ENCODE measurements at regions not wholly inside any gene's neighbourhood (a gene's known extent, or its start where the extent isn't known, plus 50 kb on each side); places are given as distances from the start of the nearest gene placed in this dataset.
"Not testable (repeated sequence)": the region's sequence is repeated elsewhere in the genome, so short reads cannot be mapped to it uniquely, and the experiment has no call there.

DNA sequence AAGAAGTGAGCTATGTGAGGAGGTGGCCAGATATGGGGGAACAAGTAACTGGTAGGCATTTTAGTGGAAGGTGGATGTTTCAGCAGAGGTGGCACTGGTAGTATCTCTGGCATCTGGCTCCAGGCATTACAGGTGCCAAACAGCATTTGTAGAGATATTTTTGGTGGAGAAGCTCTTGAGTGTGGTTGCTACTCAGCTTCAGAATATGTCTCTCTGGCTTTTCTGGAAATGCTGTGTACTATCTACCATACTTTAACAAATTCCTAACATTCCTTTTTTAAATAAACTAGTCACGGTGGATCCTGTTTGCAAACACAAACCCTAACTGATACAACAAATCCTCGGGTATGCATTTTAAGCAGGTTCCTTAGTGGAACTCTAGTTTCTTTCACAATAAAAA lies 128.0 kb downstream of the BARX2 start:
- DNase-seq (ENCODE audit: low read depth in 2 of 2) = no peak

DNA sequence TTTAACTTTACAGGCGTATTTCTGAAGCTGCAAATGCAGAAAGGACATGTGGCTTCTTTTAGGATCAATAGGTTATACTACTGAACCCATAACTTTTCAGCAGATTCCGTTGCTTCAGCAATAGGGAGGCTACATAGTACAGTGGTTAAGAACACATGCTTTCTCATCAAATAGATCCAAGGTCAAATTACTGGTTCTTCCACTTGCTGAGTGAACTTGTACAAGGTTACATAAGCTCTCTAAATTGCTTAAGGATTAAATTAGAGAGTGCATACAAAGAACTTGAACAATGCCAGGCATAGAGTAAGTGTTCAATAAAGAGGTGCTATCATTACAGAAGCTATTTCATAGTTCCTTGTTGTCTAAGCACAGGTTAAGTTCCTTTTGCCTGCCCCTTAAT lies 129.6 kb downstream of the BARX2 start:
- no peak for DNase-seq (ENCODE audit: low read depth in 2 of 2)

DNA sequence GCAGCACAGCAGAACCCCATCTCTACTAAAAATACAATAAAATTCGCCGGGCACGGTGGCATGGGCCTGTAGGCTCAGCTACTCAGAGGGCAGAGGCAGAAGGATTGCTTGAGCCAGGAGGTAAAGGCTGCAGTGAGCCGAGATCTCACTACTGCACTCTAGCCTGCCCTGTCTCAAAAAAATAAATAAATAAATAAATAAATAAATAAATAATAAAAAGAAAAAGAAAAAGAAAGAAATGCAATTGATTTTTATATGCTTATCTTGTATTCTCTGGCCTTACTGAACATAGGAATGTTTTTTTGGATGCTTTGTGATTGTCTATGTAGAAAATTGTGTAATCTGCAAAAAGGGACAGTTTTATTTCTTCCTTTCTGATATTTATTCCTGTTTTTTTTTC lies 132.5 kb downstream of the BARX2 start:
- DNase-seq (ENCODE audit: low read depth in 2 of 2) = no peak

DNA sequence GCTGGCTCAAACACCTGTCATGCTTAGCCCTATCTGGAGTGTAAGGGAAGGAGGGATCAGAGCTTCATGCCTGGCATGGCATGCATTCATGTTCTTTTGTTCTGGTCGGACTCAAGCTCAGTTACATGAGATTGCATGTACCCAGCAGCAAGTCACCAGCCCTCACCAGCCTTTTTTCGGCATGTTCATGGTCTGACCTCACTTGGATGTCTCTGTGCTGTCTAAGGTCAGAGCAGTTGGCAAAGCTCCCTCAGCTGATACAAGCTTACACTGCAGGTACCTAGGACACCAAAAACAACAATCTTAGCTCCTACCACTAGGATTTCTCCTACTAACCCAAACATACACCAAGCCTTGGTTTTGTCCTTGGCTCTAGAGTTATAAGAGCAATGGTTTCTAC lies 152.6 kb downstream of the BARX2 start:
- no peak for DNase-seq (ENCODE audit: low read depth in 2 of 2)

DNA sequence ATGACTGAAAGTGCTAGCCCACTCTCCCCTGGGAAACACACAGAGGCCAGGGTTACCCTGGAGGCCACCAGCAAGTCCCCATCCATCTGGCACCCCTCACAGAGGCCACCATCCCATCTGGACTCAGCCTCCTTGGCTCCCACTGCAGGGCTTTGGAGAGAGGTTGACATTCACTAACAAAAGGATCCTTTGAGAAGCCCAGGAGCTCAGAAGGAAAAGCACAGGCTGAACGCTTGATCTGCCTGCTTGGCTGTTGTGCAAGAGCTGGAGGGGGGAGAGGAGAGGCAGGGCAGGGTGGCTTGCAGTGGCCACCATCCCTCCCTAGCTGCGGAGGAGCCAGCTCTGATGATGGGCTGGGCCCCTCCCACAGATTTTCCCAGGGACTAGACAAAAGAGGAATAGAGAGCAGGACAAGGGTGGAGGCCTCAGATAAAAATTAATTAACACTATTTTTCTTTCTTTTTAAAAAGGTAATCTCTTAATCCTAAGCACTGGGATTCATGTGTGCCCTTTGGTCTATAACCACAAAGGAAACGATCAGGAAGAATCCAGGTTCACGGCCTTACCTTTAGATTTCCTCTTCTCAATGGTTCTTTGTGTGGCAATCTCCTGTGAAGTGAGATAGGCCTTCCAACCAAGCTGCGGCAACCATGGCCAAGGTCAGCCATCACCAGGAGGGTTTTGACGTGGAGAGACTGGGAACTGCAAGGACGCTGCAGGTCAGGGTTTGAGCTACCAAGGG lies 154.7 kb downstream of the BARX2 start:
- no peak for DNase-seq (ENCODE audit: low read depth in 2 of 2)

DNA sequence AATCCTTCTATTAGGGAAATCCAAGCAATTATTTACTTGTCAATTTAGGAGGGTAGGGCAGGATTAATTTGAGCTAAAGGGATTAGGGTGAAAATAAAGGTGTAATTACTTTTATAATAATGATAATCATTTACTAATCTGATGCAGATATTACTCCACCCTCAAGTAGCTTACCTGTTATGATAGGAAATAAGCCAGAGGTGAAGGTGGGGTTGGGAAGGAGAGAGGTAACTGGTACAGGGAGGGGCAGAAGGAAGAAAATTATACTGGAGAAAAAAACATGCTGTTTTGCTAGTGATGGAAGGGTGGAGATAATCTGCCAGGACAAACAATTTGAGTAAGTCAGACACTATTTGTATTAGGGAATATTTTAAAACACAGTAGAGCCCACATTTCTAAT lies 157.7 kb downstream of the BARX2 start:
- DNase-seq (ENCODE audit: low read depth in 2 of 2) = no peak

DNA sequence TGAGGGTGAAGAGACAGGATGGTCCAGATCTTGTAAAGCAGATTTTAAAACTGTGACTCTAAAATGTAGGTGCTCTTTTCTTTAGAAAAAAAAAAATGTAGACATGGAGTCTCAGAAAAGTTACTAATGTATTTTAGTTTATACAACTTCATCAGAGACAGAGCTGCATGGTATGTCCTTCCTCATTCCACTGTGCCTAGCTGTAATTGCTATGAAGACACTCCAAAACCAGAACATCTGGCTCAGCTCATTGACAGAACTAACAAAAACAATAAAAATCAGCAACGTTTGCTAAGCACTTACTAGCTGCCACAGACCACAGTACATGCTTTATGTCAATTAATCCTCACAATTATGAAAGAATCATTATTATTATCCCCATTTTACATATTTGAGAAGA lies 160.7 kb downstream of the BARX2 start:
- DNase-seq (ENCODE audit: low read depth in 2 of 2) = no peak

DNA sequence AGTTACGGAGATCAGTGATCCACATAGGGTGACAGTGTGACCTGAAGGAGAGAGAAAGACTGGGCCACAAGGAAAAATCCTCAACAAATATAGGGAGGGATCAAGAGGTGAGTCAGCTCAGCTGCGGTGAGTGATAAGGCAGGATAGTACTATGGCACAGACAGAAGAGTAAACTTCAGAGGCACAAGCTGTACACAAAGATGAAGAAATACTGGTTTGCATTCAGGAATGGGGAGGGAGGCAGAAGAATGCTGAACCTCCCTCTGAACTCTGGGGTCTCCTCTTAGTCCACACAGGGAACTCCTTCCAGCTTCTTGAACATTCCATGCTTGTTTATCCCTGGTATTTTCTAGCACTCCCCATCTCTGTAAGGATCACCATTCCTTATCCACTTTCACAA lies 162.7 kb downstream of the BARX2 start:
- no peak for DNase-seq (ENCODE audit: low read depth in 2 of 2)

DNA sequence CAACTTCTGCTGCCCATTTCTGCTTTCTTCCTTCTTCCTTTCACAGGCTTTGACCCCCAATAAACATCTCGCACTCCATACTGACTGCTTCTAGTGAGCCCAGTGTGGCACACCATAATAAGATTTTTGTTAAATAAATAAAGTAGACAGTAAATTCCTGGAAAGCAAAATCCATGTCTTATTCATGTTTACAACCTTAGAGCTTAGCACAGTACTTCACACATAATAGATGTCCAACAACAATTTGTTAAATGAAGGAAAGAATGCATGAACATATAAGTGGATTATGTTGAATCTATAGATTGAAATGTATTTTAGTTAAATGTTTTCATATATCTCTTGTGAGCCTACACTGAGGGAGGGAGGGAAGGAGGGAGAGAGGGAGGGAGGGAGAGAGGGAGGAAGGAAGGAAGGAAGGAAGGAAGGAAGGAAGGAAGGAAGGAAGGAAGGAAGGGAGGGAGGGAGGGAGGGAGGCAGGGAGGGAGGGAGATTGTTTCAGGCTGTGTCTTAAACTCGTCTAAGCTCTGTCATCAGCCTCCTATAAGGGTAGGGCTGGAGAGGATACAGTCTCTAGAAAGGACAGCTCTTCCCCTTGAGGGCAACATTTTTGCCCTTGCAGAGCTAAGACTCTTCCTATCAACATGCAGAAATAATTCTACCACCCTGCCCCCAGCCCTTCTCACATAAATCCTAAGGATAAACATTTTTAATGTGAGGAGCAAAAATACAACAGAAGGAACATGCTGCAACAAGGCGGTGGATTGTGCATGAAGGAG lies 168.1 kb downstream of the BARX2 start:
- DNase-seq (ENCODE audit: low read depth in 2 of 2) = no peak

DNA sequence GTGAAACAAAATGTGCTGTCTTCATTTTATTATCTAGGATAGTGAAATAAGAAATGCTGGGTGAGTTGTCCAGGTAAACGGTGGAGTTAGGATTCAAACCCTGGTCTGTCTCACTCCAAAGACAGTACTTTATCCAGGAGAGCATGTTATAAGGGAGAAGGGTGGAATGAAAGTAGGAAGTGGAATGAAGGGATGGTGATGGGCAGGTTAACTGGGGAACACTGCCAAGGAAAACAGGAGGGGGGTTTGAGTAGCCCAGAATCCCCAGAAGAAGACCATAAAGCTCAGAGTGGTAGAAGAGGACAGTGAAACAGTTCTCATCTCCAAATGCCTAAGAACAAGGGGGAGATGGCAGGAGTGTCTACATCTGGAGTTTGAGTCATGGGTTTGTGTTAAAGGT lies 169.0 kb downstream of the BARX2 start:
- DNase-seq (ENCODE audit: low read depth in 2 of 2) = no peak

DNA sequence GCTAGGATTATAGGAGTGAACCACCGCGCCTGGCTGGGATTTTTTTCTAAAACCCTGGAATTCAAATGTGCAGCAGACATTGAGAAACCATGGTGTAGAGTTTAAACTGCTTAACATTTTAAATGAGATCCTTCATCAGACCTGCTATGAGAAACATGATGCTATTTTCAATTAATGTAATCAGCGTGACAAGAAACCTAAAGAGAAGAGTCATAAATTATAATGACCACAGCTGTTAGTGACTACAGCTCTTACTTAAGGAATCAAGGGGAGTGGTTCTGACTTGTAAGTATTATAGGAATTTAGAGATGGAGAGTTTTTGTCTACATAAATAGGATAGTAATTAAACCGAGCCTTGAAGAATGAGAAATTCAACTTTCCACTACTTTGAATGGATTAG lies 170.6 kb downstream of the BARX2 start:
- DNase-seq (ENCODE audit: low read depth in 2 of 2) = no peak

DNA sequence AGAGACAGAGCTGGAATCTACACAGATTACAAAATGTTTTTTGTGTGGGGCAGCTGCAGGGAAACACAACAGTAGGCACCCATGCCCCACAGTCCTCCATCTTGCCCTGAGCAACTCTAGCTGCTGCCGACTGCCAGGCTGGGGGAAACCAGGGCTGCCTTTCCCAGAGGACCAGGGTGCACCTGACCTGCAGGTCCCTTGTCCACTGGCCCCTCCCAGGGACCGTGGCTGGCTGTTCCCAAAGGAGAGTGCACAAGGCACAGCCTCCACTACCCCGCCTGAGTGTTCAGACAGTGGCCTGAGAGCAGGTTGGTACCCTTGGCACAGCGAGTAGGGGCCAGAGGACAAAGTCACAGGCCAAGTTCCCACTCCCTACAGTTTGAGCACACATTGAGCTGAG lies 181.8 kb downstream of the BARX2 start:
- no peak for DNase-seq (ENCODE audit: low read depth in 2 of 2)

DNA sequence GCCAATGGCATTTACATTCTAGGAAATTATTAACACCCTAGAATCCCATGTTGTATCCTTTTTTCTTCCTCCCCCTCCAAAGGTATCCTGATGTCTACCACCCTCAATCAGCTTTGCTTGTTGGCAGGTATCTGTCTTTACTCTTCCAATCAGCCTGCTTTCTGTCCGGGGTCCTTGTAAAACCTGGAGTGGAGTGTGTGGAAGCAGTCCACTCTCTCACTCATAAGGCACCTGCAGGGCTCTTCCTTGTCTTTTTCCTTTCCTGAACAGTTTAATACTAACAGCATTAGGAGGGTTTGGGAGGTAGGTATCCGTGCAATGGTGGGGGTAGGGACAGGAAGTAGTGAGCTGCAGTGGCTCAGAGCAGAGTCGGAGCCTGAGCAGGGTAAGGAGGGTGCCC lies 193.4 kb downstream of the BARX2 start:
- DNase-seq (ENCODE audit: low read depth in 2 of 2) = no peak

DNA sequence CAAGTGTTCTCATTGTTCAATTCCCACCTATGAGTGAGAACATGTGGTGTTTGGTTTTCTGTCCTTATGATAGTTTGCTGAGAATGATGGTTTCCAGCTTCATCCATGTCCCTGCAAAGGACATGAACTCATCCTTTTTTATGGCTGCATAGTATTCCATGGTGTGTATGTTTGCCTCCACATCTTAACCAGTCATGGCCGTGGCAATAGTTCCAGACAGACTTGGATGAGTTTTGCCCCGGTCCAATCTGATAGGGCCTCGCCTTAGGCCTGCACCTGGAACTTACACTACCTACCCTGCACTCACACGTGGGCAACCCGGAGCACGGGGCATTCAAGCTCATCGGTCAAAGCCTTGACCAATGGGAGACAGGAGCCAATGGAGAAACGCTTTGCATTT lies 197.0 kb downstream of the BARX2 start:
- not testable (repeated sequence) for DNase-seq (ENCODE audit: low read depth in 2 of 2)

DNA sequence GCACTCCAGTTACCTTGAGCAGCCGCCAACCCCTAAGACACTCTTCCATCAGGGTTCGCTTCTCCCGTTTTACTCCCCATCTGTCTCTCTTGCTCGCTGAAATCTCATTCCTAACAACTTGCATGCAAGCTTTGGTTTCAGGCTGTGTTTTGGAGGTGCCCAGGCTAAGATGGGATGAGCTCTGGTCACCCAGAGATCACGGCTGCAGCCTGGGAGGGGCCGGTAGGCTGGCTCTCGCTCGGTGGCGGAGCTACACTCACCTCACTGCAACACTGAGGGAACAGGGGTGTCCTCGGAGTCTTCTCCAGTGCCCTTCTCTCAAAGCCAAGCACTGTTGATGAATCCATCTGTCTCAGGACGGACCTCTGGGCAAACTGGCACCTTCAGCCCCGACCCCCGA lies 197.5 kb downstream of the BARX2 start:
- no peak for DNase-seq (ENCODE audit: low read depth in 2 of 2)

DNA sequence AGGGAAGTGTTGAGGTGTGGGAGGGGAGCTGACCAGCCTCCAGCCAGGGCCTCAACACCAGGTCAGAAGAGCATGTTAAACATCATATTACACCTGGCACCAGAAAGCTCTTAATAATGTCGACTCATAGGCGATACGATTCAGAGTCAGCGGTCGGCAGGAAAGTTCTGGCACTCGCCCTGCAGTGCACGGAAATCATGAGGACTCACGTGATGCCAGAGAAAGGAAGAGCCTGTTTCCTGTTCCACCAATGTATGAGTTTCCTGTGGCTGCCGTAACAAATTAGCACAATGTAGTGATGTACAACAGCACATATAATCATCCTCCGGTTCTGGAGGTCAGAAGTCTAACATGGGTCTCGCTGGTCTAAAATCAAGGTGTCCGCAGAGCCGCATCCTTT lies 198.8 kb downstream of the BARX2 start:
- DNase-seq (ENCODE audit: low read depth in 2 of 2) = no peak

DNA sequence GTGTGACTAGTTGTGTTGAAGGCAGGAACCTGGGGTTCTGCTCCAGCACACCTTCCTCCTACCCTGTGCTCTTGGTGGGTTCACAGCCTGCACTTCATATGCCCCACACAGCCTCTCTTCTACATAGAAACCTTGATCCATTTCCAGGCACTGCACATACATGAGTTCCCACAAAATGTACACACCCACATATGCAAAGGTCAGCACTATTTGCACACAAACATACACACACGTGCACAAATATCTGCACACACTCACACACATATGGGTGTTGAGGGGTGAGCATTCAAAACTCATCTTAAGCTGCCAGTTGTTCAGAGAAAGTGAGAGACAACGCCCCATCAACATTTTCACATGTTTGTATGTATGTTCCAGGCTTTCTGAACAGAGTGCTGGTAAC lies 201.0 kb downstream of the BARX2 start:
- no peak for DNase-seq (ENCODE audit: low read depth in 2 of 2)

DNA sequence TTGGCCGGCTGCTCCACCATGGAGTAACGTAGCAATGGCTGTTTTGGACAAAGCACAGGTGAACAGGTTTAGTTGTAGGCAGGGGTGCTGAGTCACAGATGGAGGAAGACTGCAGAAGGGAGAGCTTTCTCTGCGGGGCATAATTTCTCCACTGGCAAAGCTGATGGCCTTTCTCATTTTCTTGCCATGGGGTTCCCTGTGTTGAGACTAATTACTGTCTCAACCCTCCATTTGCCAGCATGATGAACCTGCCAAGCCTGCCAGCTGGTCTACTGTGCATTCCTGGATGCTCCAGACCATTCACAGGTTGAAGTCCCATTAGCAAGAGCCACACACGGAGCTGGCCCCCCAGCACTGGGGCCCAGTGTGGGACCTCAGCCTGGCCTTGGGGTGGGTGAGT lies 202.4 kb downstream of the BARX2 start:
- no peak for DNase-seq (ENCODE audit: low read depth in 2 of 2)

DNA sequence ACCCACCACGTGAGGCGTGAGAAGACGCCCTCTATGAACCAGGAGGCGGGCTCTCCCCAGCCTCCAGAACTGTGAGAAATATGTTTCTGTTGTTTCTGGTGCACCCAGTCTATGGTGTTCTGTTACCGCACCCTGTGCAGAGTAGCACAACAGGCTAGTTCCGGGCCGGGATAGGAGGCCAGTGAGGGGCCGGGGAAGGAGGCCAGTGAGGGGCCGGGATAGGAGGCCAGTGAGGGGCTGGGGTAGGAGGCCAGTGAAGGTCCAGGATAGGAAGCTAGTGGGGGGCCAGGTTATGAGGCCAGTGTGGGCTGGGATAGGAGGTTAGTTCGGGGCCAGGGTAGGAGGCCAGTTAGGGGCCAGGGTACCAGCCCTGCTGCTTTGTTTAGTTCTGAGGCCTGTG lies 204.6 kb downstream of the BARX2 start:
- DNase-seq (ENCODE audit: low read depth in 2 of 2) = no peak

DNA sequence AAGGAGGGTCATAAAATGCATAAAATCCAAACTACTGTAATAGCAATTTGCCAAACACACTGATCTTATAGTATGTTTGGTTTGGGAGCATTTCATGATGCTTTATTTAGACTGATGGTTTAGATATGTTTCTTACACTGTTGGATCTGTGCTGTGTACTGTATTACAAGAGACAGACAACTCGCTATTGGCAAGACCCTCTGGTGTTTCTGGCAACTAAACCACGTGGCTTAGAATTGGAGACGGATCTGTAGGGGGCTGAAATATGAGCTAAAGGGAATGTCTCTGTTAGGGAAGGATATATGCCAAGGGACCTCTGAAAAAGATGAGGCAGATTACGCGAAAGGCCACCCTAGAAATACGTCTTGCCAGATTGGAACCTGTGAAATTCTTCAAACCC lies 208.7 kb downstream of the BARX2 start:
- no peak for DNase-seq (ENCODE audit: low read depth in 2 of 2)

DNA sequence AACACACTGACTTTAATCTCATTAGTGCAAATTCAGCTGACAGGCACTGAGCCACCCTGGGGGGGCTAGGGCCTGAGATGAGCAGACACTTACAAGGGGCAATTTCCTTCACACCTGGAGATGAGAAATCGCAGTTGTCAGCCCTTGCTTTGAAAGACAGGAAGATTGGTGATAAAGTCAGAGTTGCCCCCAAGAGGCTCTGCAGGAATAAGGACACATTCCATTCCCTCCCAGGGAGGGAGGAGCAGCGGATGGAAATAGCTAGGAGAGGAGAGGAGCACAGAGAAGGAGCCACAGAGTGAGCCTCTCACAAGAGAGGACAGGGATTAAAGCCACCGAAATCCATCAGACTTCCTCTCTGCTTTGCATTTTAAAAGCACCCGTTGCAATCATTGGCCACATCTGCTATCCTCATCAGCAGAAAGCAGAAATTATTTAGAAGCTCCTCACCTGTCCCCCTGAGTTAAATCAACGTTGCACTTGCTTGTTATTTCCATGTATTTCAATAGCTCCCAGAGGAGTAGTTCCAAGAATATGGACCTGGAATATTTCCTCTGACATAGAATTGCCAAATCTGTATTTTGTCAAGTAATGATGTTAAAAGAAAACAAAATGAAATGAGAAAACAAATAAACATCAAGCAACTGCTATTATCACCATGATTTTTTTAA lies 213.7 kb downstream of the BARX2 start:
- no peak for DNase-seq (ENCODE audit: low read depth in 2 of 2)

DNA sequence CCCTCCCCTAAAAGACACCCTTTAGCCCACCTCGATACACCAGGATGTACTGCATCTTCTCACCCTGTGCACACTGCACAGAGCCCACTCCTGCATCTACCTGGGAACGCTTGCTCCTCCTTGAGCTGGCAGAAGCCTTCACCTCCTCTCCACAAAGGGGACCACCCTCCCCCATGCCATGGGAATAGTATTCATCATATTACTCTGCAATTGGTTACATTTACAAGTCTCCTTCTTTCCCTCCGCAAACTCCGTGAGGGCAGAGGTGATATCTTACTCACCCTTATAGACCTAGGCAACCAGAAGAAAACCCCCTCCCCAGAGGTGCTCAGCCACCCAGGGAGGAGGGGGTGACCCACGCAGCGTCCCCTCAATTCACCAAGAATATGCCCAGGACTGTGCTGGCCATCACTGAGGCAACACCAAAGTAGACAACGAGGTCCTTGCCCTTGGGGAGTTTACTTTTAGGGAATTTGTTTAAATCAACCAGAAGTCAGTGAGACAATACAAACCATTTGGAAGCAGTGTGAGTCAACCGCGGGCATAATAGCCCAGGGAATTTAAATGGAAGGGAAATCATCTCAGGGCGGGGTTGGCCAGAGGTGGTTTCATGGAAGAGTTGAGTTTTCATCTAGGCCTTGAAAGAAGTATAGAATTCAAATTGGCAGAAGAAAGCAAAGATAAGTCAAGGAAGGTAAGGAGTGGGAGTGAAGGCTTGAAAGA lies 214.5 kb downstream of the BARX2 start:
- DNase-seq (ENCODE audit: low read depth in 2 of 2) = no peak
